K562 (cell line): ENCODE measurements at regions not wholly inside any gene's neighbourhood (a gene's known extent, or its start where the extent isn't known, plus 50 kb on each side); places are given as distances from the start of the nearest gene placed in this dataset.
A peak's percentile ranks its signal among the peaks of the same experiment; 100 is the strongest.

Source experiments
- ATAC-seq: fragments of 200-7000 bp; cut with Tn5 transposase; 3 replicates; pipeline ENCODE4 v1.9.1; 2020; ENCODE audit warnings: moderate library complexity
- BruUV-seq: library from RNA; stranded (reverse); fragments of 400-500 nt; replicated peaks from 2 replicates; lab custom pipeline; 2021; lab: Mats Ljungman, UMichigan
- CTCF ChIA-PET: fragments of 300-600 bp; formaldehyde crosslinking; extraction: SDS; loops from one replicate; lab custom pipeline; 2021; ENCODE audit warnings: low intra/inter-chr PET ratio; lab: Yijun Ruan, JAX
- POLR2A ChIA-PET: fragments of 300-600, 350-650 bp; sonication (Branson Sonifier 250); formaldehyde crosslinking; extraction: SDS; loops from one replicate; lab custom pipeline; 2021; ENCODE audit warnings: antibody characterized with exemption, inconsistent platforms; lab: Yijun Ruan, JAX
- DNase-seq, 4 experiments: peaks; one replicate each; pipeline versions ENCODE4 v3.0.0 to v3.0.0-alpha.2; 2011 to 2018; ENCODE audit warnings: low spot score in 3 of 4, mixed read lengths in 3 of 4; ENCODE audit errors: extremely low read depth in 1 of 4
- FAIRE-seq: peaks from 2 replicates; lab custom pipeline; 2011; peaks lifted over from hg19 to GRCh38; lab: Jason Lieb, UNC
- H2AFZ ChIP-seq: 2 replicates; pipeline ENCODE4 v1.6.0; 2011; ENCODE audit warnings: low read depth, low read length, control low read depth, inconsistent platforms
- H3K27ac ChIP-seq: fragments of 200-600 bp; 3 replicates; pipeline ENCODE4 v1.8.0; 2011; ENCODE audit warnings: low read depth, mild to moderate bottlenecking, control low read depth, inconsistent platforms, low read length, moderate library complexity, mixed read lengths; ENCODE audit errors: extremely low read depth
- H3K27me3 ChIP-seq, 2 experiments: fragments of 300-600 bp in 1 of 2; 2 replicates in 1 of 2; 3 replicates in 1 of 2; pipeline versions ENCODE4 v1.6.0 to v1.8.0; 2011; ENCODE audit warnings: inconsistent platforms in 2 of 2, low read length in 2 of 2, mild to moderate bottlenecking in 1 of 2, mixed read lengths in 1 of 2, moderate library complexity in 1 of 2; ENCODE audit not compliant: control insufficient read depth in 2 of 2, insufficient read depth in 2 of 2
- H3K36me3 ChIP-seq: fragments of 300-600 bp; 3 replicates; pipeline ENCODE4 v1.8.0; 2011; ENCODE audit warnings: mild to moderate bottlenecking, low read length, inconsistent platforms; ENCODE audit not compliant: control insufficient read depth, insufficient read depth
- H3K4me1 ChIP-seq, 2 experiments: fragments of 200-600 bp in 1 of 2; replicated peaks in 1 of 2; 2 replicates in 1 of 2; 3 replicates in 1 of 2; pipeline versions ENCODE4 v1.5.1 to v1.8.0; 2011; ENCODE audit warnings: inconsistent platforms in 2 of 2, low read length in 2 of 2, mild to moderate bottlenecking in 1 of 2, mixed read lengths in 1 of 2, moderate library complexity in 1 of 2; ENCODE audit not compliant: control insufficient read depth in 2 of 2, insufficient read depth in 2 of 2
- H3K4me2 ChIP-seq: 2 replicates; pipeline ENCODE4 v1.6.1; 2011; ENCODE audit warnings: low read length, control low read depth, inconsistent platforms, mixed read lengths; ENCODE audit not compliant: insufficient read depth
- H3K4me3 ChIP-seq: fragments of 200-600 bp; sonication (generic), shearing (Covaris generic); 2 replicates; pipeline ENCODE4 v1.5.1; 2016; ENCODE audit warnings: control low read depth, inconsistent platforms
- H3K79me2 ChIP-seq: fragments of 200-600 bp; 3 replicates; pipeline ENCODE4 v1.8.0; 2011; ENCODE audit warnings: low read length, inconsistent platforms; ENCODE audit not compliant: control insufficient read depth, insufficient read depth
- H3K9ac ChIP-seq, 2 experiments: 2 replicates each; pipeline versions ENCODE4 v1.6.0 to v1.6.1; 2011; ENCODE audit warnings: low read depth in 2 of 2, low read length in 2 of 2, control low read depth in 1 of 2, inconsistent platforms in 1 of 2, mild to moderate bottlenecking in 1 of 2, mixed read lengths in 1 of 2; ENCODE audit not compliant: insufficient read depth in 1 of 2
- H3K9me1 ChIP-seq: one replicate; pipeline ENCODE4 v1.6.0; 2011; ENCODE audit warnings: inconsistent platforms, mild to moderate bottlenecking, low read length, moderate library complexity; ENCODE audit not compliant: control insufficient read depth, insufficient read depth
- H3K9me3 ChIP-seq: replicated peaks from 2 replicates; pipeline ENCODE4 v1.5.1; 2011; ENCODE audit warnings: low read depth, low read length, inconsistent platforms; ENCODE audit not compliant: control insufficient read depth, insufficient read depth
- H4K20me1 ChIP-seq: replicated peaks from 2 replicates; pipeline ENCODE4 v1.6.1; 2011; ENCODE audit warnings: low read length, inconsistent platforms, mixed read lengths; ENCODE audit not compliant: control insufficient read depth, insufficient read depth
- CEBPB ChIP-seq: fragments of 450-650 bp; IDR thresholded peaks from 2 replicates; pipeline ENCODE4 v1.6.1; 2016; ENCODE audit warnings: missing genetic modification characterization, missing compliant biosample characterization
- CEBPG ChIP-seq, 3 experiments: fragments of 200-800 bp in 1 of 3; sonication (Bioruptor generic) in 1 of 3; sonication (generic) in 1 of 3; formaldehyde crosslinking in 1 of 3; IDR thresholded peaks in 2 of 3; conservative IDR thresholded peaks in 1 of 3; 2 replicates each; pipeline versions ENCODE4 v1.6.1 to v1.8.0; 2016 to 2022; ENCODE audit warnings: missing compliant biosample characterization in 2 of 3, missing genetic modification characterization in 2 of 3, mild to moderate bottlenecking in 1 of 3, missing genetic modification reagents in 1 of 3
- KAT8 ChIP-seq: fragments of 450-650 bp; IDR thresholded peaks from 2 replicates; pipeline ENCODE4 v1.6.1; 2016; ENCODE audit warnings: low read depth, mild to moderate bottlenecking
- PHF20 ChIP-seq: fragments of 450-650 bp; IDR thresholded peaks from 2 replicates; pipeline ENCODE4 v1.6.1; 2018; ENCODE audit not compliant: partially characterized antibody
- ZNF407 ChIP-seq: fragments of 450-650 bp; IDR thresholded peaks from 2 replicates; pipeline ENCODE4 v1.6.1; 2016; ENCODE audit warnings: low read depth
- WGBS: fragments of 100-300 bp; shearing (Covaris generic); methylation state at CpG from one replicate; pipeline ENCODE4 v1.1.6; 2016; ENCODE audit warnings: low coverage, mixed read lengths; ENCODE audit not compliant: insufficient coverage; ENCODE audit errors: missing lambda C conversion rate; 5-methylcytosine and 5-hydroxymethylcytosine counted together
- in situ Hi-C: fragments of 300-500 bp; cut with MboI; formaldehyde crosslinking; loops from 4 replicates; pipeline ENCODE4 v1.15.0; 2018; ENCODE audit warnings: inconsistent platforms, mixed read lengths
- intact Hi-C: fragments of 100-400 bp; cut with micrococcal nuclease; formaldehyde crosslinking; loops from 2 replicates; pipeline ENCODE4 v1.14.2; 2022

GRCh38 chr7:92991190-92991589 lies 126.6 kb downstream of the SAMD9 start:
- ATAC-seq: no peak
- no peaks in the 10 kb centered on the region; the same call in 1 of the 2 replicates for H3K9me3 ChIP-seq
- no peak overlapping the region for H3K27ac ChIP-seq
- H4K20me1 ChIP-seq: no peaks in the 10 kb centered on the region
- no peak for DNase-seq
- H3K9me1 ChIP-seq: no peaks in the 10 kb centered on the region
- no peak overlapping the region for H3K9ac ChIP-seq
- POLR2A ChIA-PET: no interaction called here
- H3K36me3 ChIP-seq: no peaks in the 10 kb centered on the region
- intact Hi-C loops (no loop called here), in situ Hi-C loops (no loop called here)
- H3K4me3 ChIP-seq: no peak overlapping the region
- TF ChIP-seq CEBPB (tag) (peak; percentile 36; the same call in 1 of the 2 replicates), CEBPG (CRISPR knock-in tag; IDR thresholded peaks at IDR 0.05) (no peak), CEBPG (tag; conservative IDR thresholded peaks at IDR 0.05 in 1 of 2, IDR thresholded peaks at IDR 0.05 in 1 of 2) (peak in 1 of 2 experiments; percentile 15; a peak in 1 of 4 replicates), KAT8 (no peak), PHF20 (no peak)
- no peaks in the 10 kb centered on the region for H3K79me2 ChIP-seq
- no TSS peak for BruUV-seq
- H3K27me3 ChIP-seq: no peaks in the 10 kb centered on the region
- no peak overlapping the region for H3K4me2 ChIP-seq
- 61% methylated on average over 1 of the region's 1 CpG for WGBS
- FAIRE-seq: no peak
- CTCF ChIA-PET: interaction anchor here (0.6 kb wide), 1 partner anchor 358 kb away, joined by 3 read pairs; no protein-coding TSS in a partner anchor
- no peak overlapping the region for H2AFZ ChIP-seq
- H3K4me1 ChIP-seq: peaks cover 4 to 13% of the 10 kb centered on the region in 2 experiments; a peak in 3 of 5 replicates

- Histone ChIP-seq H3K4me2 (no peak overlapping the region), H3K36me3 (no peaks in the 10 kb centered on the region), H3K9ac (no peak overlapping the region), H3K4me1 (peaks cover 0 to 6% of the 10 kb centered on the region in 2 experiments; a peak in 3 of 5 replicates), H3K4me3 (no peak overlapping the region), H3K9me3 (no peaks in the 10 kb centered on the region; the same call in 1 of the 2 replicates), H3K27me3 (no peaks in the 10 kb centered on the region), H3K27ac (no peak overlapping the region), H4K20me1 (no peaks in the 10 kb centered on the region), H3K79me2 (no peaks in the 10 kb centered on the region), H3K9me1 (no peaks in the 10 kb centered on the region), H2AFZ (peak overlapping the region; percentile 3; the same call in 1 of the 2 replicates)
- in situ Hi-C loops: no loop called here
- 56% methylated on average over 3 of the region's 3 CpGs for WGBS
- DNase-seq (no peak), FAIRE-seq (peak; percentile 29), ATAC-seq (no peak)
- ChIA-PET POLR2A (no interaction called here), CTCF (no interaction called here)
- BruUV-seq: no TSS peak
- intact Hi-C loops: loop anchor here (10.0 kb wide), 1 partner anchor 364 kb away; no protein-coding TSS in a partner anchor
- no peak for TF ChIP-seq ZNF407
Measured at GRCh38 chr7:92988941-92989545, 128.7 kb downstream of the SAMD9 start.
